AG04449 (cell line): ENCODE measurements at regions not wholly inside any gene's neighbourhood (a gene's known extent, or its start where the extent isn't known, plus 50 kb on each side); places are given as distances from the start of the nearest gene placed in this dataset.

Source experiments
- CTCF ChIA-PET: fragments of 350-600 bp; formaldehyde crosslinking; extraction: SDS; loops from one replicate; lab custom pipeline; 2021; ENCODE audit warnings: antibody characterized with exemption; lab: Yijun Ruan, JAX
- POLR2A ChIA-PET: fragments of 400-600, 350-600 bp; formaldehyde crosslinking; extraction: SDS; loops from one replicate; lab custom pipeline; 2020; ENCODE audit warnings: antibody characterized with exemption, inconsistent platforms; lab: Yijun Ruan, JAX
- DNase-seq: peaks from one replicate; pipeline ENCODE4 v3.0.0-alpha.2; 2010; ENCODE audit warnings: low read depth, low spot score
- H3K4me3 ChIP-seq: 2 replicates; pipeline ENCODE4 v1.5.1; 2011; ENCODE audit warnings: low read depth, mild to moderate bottlenecking, control low read depth, low read length
- CTCF ChIP-seq: IDR thresholded peaks from one replicate; pipeline ENCODE4 v1.5.1; 2011; ENCODE audit warnings: mild to moderate bottlenecking, moderate library complexity, low read length, control low read depth, inconsistent platforms; ENCODE audit not compliant: insufficient read depth; ENCODE audit errors: missing control alignments

- DNase-seq = peak; percentile 88
- no peak for TF ChIP-seq CTCF
- H3K4me3 ChIP-seq = no peak overlapping the region
- CTCF ChIA-PET = interaction anchor here (1.0 kb wide), 3 partner anchors 17 to 134 kb away, joined by 3 to 7 read pairs (median 3); no protein-coding TSS in a partner anchor
- POLR2A ChIA-PET = interaction anchor here (0.7 kb wide), 1 partner anchor 29 kb away, joined by 3 read pairs; no protein-coding TSS in a partner anchor
These were observed 100.3 kb downstream of the TTC32 start for GRCh38 chr2:19801367-19802080.

- no peak for DNase-seq
- CTCF ChIA-PET = interaction anchor here (1.0 kb wide), 2 partner anchors 62 to 134 kb away, joined by 3 read pairs; no protein-coding TSS in a partner anchor
- TF ChIP-seq CTCF = no peak
- POLR2A ChIA-PET = no interaction called here
- H3K4me3 ChIP-seq = no peak overlapping the region
These were observed 101.0 kb downstream of the TTC32 start for GRCh38 chr2:19800796-19801195.

GRCh38 chr2:19799881-19800780, 101.7 kb downstream of the TTC32 start:
- ChIA-PET CTCF (no interaction called here), POLR2A (no interaction called here)
- no peak overlapping the region for H3K4me3 ChIP-seq
- no peak for TF ChIP-seq CTCF
- DNase-seq = no peak

- TF ChIP-seq CTCF = no peak
- no peak overlapping the region for H3K4me3 ChIP-seq
- no peak for DNase-seq
- ChIA-PET CTCF (interaction anchor here (1.6 kb wide), 1 partner anchor 23 kb away, joined by 3 read pairs; no protein-coding TSS in a partner anchor), POLR2A (interaction anchor here (1.4 kb wide), 1 partner anchor 12 kb away, joined by 5 read pairs; no protein-coding TSS in a partner anchor)
These were observed 103.9 kb downstream of the TTC32 start for GRCh38 chr2:19797871-19798270.

- TF ChIP-seq CTCF = no peak
- CTCF ChIA-PET = interaction anchor here (1.6 kb wide), 1 partner anchor 22 kb away, joined by 3 read pairs; no protein-coding TSS in a partner anchor
- no peak for DNase-seq
- POLR2A ChIA-PET = interaction anchor here (1.4 kb wide), 1 partner anchor 11 kb away, joined by 5 read pairs; no protein-coding TSS in a partner anchor
- no peak overlapping the region for H3K4me3 ChIP-seq
These were observed 104.5 kb downstream of the TTC32 start for GRCh38 chr2:19797243-19797810.
